ENCODE measurements at regions not wholly inside any gene's neighbourhood (a gene's known extent, or its start where the extent isn't known, plus 50 kb on each side); places are given as distances from the start of the nearest gene placed in this dataset.

GRCh38 chr18:75581336-75582131 is 154.0 kb upstream of the SMIM21 start:
- TF ChIP-seq MAX (IDR thresholded peaks at IDR 0.05), result no peak
- TF ChIP-seq REST (IDR thresholded peaks at IDR 0.05; ENCODE audit: low read depth), result no peak
- no peak for TF ChIP-seq TAF1 (IDR thresholded peaks at IDR 0.05; ENCODE audit: low read depth)
- TF ChIP-seq FOXM1 (IDR thresholded peaks at IDR 0.05; ENCODE audit: borderline replicate concordance, low read depth), result no peak
- TF ChIP-seq EP300 (IDR thresholded peaks at IDR 0.05; ENCODE audit: borderline replicate concordance), result no peak
- TF ChIP-seq YY1 (IDR thresholded peaks at IDR 0.05; ENCODE audit: low read depth), result no peak
- TF ChIP-seq RAD21 (IDR thresholded peaks at IDR 0.05; ENCODE audit: low read depth), result no peak
- no peak for TF ChIP-seq USF1 (IDR thresholded peaks at IDR 0.05)
- TF ChIP-seq CEBPB (IDR thresholded peaks at IDR 0.05), result no peak
- no peak for TF ChIP-seq ZBTB7A (IDR thresholded peaks at IDR 0.05; ENCODE audit: low read depth)

Measured in Ishikawa (cell line).